ENCODE measurements at regions not wholly inside any gene's neighbourhood (a gene's known extent, or its start where the extent isn't known, plus 50 kb on each side); places are given as distances from the start of the nearest gene placed in this dataset.

GRCh38 chr1:199176713-199177112, 537.9 kb downstream of the PTPRC start:
- no peak for DNase-seq (ENCODE audit: extremely low spot score, unreplicated experiment)
- no peak overlapping the region for H3K27ac Mint-ChIP-seq
- H3K36me3 Mint-ChIP-seq, result no peaks in the 10 kb centered on the region
- H3K4me3 Mint-ChIP-seq, result no peak overlapping the region
- no peak for TF ChIP-seq CTCF (conservative IDR thresholded peaks at IDR 0.05)
- no peaks in the 10 kb centered on the region for H3K4me1 Mint-ChIP-seq (ENCODE audit: unreplicated experiment)
- no peaks in the 10 kb centered on the region for H3K27me3 Mint-ChIP-seq
- H3K9me3 Mint-ChIP-seq, result no peaks in the 10 kb centered on the region

GRCh38 chr1:199177241-199177640, 538.4 kb downstream of the PTPRC start:
- Mint-ChIP-seq H3K4me3 (no peak overlapping the region), H3K36me3 (no peaks in the 10 kb centered on the region), H3K27ac (no peak overlapping the region), H3K4me1 (ENCODE audit: unreplicated experiment) (no peaks in the 10 kb centered on the region), H3K27me3 (no peaks in the 10 kb centered on the region), H3K9me3 (no peaks in the 10 kb centered on the region)
- TF ChIP-seq CTCF (conservative IDR thresholded peaks at IDR 0.05), result no peak
- DNase-seq (ENCODE audit: extremely low spot score, unreplicated experiment), result no peak

- no peak for DNase-seq (ENCODE audit: extremely low spot score, unreplicated experiment)
- H3K36me3 Mint-ChIP-seq, result no peaks in the 10 kb centered on the region
- H3K27ac Mint-ChIP-seq, result no peak overlapping the region
- no peak overlapping the region for H3K4me3 Mint-ChIP-seq
- TF ChIP-seq CTCF (conservative IDR thresholded peaks at IDR 0.05), result no peak
- H3K4me1 Mint-ChIP-seq (ENCODE audit: unreplicated experiment), result no peaks in the 10 kb centered on the region
- H3K9me3 Mint-ChIP-seq, result no peaks in the 10 kb centered on the region
- no peaks in the 10 kb centered on the region for H3K27me3 Mint-ChIP-seq
Measured at GRCh38 chr1:199178646-199179045, 539.8 kb downstream of the PTPRC start.

GRCh38 chr1:199182186-199182843, 543.5 kb downstream of the PTPRC start:
- no peaks in the 10 kb centered on the region for H3K27me3 Mint-ChIP-seq
- TF ChIP-seq CTCF (conservative IDR thresholded peaks at IDR 0.05), result no peak
- H3K36me3 Mint-ChIP-seq, result no peaks in the 10 kb centered on the region
- H3K4me1 Mint-ChIP-seq (ENCODE audit: unreplicated experiment), result no peaks in the 10 kb centered on the region
- DNase-seq (ENCODE audit: extremely low spot score, unreplicated experiment), result no peak
- H3K4me3 Mint-ChIP-seq, result no peak overlapping the region
- H3K27ac Mint-ChIP-seq, result no peak overlapping the region
- no peaks in the 10 kb centered on the region for H3K9me3 Mint-ChIP-seq

- H3K4me3 Mint-ChIP-seq, result no peak overlapping the region
- no peaks in the 10 kb centered on the region for H3K27me3 Mint-ChIP-seq
- no peak for DNase-seq (ENCODE audit: extremely low spot score, unreplicated experiment)
- H3K27ac Mint-ChIP-seq, result no peak overlapping the region
- TF ChIP-seq CTCF (conservative IDR thresholded peaks at IDR 0.05), result no peak
- H3K9me3 Mint-ChIP-seq, result no peaks in the 10 kb centered on the region
- H3K36me3 Mint-ChIP-seq, result no peaks in the 10 kb centered on the region
- no peaks in the 10 kb centered on the region for H3K4me1 Mint-ChIP-seq (ENCODE audit: unreplicated experiment)
Measured at GRCh38 chr1:199184180-199184579, 545.3 kb downstream of the PTPRC start.

- no peak overlapping the region for H3K4me3 Mint-ChIP-seq
- H3K27ac Mint-ChIP-seq, result no peak overlapping the region
- no peak for TF ChIP-seq CTCF (conservative IDR thresholded peaks at IDR 0.05)
- DNase-seq (ENCODE audit: extremely low spot score, unreplicated experiment), result no peak
- H3K9me3 Mint-ChIP-seq, result peaks cover 10% of the 10 kb centered on the region
- H3K4me1 Mint-ChIP-seq (ENCODE audit: unreplicated experiment), result no peaks in the 10 kb centered on the region
- no peaks in the 10 kb centered on the region for H3K27me3 Mint-ChIP-seq
- no peaks in the 10 kb centered on the region for H3K36me3 Mint-ChIP-seq
Measured at GRCh38 chr1:199194862-199195261, 556.0 kb downstream of the PTPRC start.

All from type B pancreatic cell (in vitro differentiated cells).